ENCODE measurements at regions not wholly inside any gene's neighbourhood (a gene's known extent, or its start where the extent isn't known, plus 50 kb on each side); places are given as distances from the start of the nearest gene placed in this dataset.

DNA sequence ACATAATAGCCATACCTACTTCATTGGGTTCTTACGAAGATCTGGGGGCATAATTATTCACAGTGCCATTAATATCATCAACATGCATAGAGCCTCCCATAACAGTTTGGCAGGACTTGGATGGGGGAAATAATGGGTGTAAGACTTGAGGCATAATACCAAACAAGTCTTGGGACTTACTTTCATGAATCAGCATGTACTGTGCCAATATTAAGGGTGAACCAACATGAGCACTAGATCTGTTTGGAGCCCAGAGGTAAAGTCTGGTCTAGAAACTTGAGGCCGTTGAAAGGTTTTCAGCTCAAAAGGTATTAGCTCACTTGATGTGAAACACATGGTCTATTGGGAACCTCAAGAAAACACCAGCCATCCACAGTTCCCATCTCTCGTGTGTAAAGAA is 56.7 kb upstream of the ZC3H11B start:
- DNase-seq (ENCODE audit: low read depth), result no peak

DNA sequence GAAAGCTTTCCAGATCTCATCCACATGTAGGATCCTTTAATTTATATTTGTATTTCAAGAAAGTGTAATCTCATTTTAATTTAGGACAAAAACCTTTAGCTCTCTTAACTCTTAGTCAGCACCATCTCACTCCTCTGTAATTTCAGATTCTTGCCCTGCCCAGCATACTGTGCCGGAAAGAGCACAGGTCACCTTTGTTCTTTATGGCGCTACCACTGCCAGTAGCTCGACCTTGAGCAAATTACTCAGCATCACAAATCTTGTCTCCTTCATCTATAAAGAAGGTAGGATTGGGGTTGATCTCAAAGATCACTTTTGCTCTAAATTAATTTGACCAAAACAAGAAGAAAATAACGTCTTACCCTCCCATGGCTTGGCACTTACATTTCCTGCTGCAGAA is 56.1 kb upstream of the ZC3H11B start:
- DNase-seq (ENCODE audit: low read depth), result no peak

DNA sequence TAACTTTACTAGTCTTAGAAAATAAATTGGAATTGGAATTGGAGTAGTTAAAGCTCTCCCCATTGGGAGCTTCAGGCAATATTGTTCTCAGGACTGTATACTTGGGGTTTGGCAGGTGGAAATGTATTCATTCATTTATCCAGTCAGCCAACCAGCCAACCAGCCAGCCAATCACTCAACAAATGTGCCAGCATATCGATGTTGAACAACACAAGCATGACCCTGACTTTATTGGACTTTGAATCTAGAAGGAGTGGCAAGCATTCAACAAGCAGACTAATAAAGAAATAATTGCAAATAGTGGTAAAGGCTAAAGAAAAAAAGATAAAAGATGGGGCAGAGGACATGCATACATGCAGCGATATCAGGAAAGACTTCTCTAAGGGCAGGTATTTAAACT is 55.5 kb upstream of the ZC3H11B start:
- DNase-seq (ENCODE audit: low read depth), result no peak

DNA sequence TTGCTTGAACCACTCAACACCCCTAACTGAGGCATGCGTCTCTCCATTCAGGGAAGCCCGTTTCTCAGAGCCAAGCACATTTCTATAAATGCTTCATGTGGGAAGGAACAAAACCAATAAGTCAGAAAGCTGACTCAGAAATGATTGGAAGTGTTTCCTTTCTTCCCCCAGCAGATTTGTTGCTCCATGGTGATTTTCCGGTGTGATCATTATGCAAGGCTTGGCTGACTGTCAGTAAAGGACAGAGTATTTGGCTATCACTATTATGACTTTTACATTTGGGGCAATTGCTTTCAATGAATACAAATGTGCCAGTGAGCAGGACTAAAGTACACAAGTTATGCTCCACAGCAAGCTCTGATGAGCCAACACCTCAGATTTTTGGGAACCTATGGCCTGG is 53.3 kb upstream of the ZC3H11B start:
- DNase-seq (ENCODE audit: low read depth), result peak; percentile 24

DNA sequence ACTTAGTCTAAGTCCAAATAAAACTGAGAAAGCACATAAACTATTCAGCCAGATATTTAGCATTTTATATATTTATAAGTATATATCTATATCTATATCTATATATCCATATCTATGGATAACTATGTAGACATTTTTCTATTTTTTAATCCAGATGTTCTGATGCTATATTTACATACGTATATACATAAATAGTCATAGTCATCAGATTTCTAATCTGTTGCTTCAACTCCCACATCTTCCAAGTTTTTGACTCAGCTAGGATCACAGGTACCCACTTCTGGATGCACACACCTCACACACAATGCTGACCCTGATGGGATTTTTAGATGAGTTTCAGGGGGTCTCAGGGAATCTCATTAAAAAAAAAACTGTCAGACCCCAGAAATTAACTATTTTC is 52.2 kb upstream of the ZC3H11B start:
- no peak for DNase-seq (ENCODE audit: low read depth)

DNA sequence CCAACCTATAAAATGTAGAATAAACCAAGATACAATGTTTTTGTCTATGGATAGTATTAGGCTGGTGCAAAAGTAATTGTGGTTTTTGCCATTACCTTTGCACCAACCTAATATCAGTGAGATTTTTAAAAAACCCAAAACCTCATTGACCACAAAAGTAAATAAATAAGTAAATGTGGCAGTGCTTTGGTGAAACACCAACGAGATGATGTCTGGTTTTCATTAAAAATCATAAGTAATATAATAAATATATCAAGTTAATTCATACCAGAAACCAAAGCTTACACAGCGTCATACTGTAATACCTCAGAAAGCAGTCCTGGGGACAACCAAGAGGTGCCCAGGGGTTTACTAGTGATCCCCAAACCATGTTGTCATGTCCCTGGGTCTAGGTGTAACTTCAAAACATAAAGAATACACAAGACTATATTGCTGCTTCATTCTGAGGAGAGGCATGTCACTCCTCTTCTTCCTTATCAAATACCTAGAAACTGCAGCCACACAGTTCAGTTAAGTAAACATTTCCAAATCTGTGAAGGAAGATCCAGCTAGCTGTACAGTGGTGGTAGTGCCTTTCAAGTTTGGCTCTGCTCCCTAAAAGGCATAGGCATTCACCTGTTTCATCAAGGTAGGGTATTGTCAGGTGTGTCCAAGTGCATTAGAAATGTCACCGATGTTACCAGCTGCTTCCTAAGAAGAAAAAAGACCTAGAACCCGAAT is 51.6 kb upstream of the ZC3H11B start:
- DNase-seq (ENCODE audit: low read depth), result no peak

All from fibroblast of the conjunctiva (primary cell).